GM21526 (cell line): ENCODE measurements at regions not wholly inside any gene's neighbourhood (a gene's known extent, or its start where the extent isn't known, plus 50 kb on each side); places are given as distances from the start of the nearest gene placed in this dataset.
"Not testable (repeated sequence)": the region's sequence is repeated elsewhere in the genome, so short reads cannot be mapped to it uniquely, and the experiment has no call there.

ENCODE experiments used
- ATAC-seq: cut with Tn5 transposase; IDR thresholded peaks from one replicate; pipeline ENCODE4 v1.9.1; 2021; ENCODE audit warnings: moderate library complexity; ENCODE audit not compliant: unreplicated experiment, low FRiP score

DNA sequence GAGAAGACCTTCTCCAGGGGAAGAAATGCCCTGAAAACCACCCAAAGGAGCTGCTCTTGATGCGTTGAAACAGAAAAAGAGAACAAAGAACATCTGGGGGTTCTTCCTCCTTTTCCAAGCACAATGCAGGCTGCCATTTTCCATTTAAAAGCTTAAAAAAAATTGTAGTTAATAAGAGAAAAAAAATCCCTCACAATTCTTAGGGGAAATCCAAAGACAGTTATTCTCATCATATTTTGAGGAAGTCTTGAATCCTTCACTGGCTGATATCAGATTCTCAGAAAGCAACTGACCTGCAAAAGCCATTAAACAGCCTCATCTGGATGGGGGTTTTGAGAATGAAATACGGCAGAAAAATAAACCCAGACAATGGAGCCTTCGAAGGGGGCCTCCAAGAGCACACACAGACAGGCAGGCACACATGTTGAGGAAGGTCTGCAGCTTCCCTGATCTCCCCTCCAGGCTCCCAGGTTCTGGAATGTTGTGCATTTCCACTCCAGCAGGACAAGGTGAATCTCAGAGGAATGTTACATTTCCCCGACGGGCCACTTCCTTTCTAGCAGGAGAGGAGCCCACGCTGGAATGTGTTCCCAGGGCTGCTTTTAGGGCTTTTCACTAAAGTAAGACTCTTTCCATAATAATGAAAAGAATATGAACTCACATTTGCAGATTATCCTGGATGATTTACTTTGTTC lies 159.4 kb upstream of the S1PR3 start:
- ATAC-seq = no peak

- ATAC-seq = no peak
Measured at GRCh38 chr9:88833946-88834345, 157.3 kb upstream of the S1PR3 start.

DNA sequence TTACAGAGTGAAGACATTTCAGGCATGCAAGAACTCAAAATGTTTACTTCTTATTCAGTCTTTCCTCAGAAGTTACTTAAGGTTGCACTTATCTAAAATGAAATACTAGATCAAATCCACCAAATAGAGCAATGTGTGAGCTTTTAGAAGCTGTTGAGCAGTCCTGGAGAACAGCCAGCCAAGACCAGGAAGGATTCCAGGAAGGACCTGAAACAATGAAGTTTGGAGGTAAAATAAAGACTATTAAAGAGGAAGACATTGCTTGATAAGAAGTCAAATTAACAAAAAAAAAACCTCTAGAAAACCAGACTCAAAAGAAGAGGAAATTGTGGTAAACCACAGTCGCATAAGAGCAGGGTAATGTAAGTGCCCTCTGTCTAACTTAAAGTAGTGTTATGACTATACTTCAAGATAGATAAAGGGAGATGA lies 156.2 kb upstream of the S1PR3 start:
- peak; percentile 72 for ATAC-seq

GRCh38 chr9:88835772-88836171 lies 155.5 kb upstream of the S1PR3 start:
- no peak for ATAC-seq

GRCh38 chr9:88837731-88838130 lies 153.5 kb upstream of the S1PR3 start:
- no peak for ATAC-seq

DNA sequence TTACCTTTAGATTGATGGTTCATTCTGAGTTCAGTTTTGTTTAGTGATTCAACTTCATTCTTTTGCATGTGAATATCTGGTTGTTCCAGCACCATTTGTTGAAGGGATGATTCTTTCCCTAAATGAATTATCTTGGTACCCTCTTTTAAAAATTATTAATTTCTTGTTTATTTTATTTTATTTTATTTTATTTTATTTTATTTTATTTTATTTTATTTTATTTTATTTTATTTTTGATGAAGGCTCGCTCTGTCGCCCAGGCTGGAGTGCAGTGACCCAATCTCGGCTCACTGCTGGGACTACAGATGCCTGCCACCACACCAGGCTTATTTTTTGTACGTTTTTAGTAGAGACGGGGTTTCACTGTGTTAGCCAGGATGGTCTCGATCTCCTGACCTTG lies 141.4 kb upstream of the S1PR3 start:
- not testable (repeated sequence) for ATAC-seq

DNA sequence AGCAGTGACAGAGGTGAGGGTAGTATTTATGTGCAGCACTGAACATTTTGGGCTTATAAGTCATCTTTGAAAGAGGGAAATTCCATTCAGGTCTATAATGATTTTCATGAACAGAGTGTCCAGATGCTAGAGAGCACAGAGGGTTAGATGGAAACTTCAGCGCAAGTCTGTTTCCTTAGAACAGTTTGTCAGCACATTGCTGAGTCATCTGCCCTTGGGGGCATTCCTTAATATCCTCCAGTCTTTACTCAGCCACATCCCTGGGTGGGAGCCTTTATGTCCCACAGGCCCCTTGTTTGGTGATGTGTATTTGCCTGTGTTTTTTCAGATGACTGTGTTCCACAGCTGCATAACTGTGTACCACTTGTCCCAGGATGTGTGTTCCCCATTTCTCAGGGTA lies 138.5 kb upstream of the S1PR3 start:
- no peak for ATAC-seq

DNA sequence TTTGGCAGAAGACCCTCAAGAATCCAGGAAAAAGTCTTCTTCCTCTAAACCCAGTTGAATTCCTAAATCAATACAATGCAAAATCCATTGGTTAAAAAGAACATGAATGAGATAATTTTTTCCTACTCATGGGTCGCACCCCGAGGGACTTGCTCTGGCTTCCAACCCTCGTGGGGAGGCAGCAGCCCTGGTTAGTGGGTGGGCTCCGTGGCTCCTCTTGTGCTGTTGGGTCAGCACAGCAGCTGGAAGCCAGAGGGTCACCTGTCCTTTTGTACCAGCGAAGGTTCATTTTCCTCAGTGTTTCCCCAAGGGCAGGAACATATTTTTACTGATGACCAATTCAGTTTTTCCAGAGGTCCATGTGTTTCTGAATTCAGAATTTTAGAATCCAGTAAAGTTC lies 120.6 kb upstream of the S1PR3 start:
- no peak for ATAC-seq

GRCh38 chr9:88871669-88872068 lies 119.6 kb upstream of the S1PR3 start:
- no peak for ATAC-seq

GRCh38 chr9:88872192-88872946 lies 118.9 kb upstream of the S1PR3 start:
- no peak for ATAC-seq

- no peak for ATAC-seq
Measured at GRCh38 chr9:88873635-88874034, 117.6 kb upstream of the S1PR3 start.

GRCh38 chr9:88874391-88874790 lies 116.9 kb upstream of the S1PR3 start:
- ATAC-seq = no peak

- no peak for ATAC-seq
Measured at GRCh38 chr9:88875400-88876120, 115.7 kb upstream of the S1PR3 start.

DNA sequence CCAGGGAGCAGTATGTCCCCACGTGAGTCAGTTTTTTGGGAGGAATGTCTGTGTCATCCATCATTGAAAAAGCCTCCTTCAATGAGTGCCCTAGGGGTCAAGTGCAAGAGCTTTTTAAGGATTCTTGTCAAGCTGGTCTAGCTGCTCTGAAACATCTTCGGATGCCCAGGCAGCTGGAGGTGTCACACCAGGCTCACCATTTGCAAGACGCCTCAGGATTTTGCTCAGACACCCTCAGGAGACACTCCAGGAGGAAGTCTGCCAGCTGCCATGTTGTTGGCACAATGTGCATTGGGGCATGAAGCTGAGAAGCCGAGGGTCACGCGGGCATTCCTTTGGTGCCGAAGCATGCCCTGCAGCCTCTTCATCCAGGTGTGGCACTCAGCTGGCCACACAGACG lies 111.1 kb upstream of the S1PR3 start:
- ATAC-seq = no peak

DNA sequence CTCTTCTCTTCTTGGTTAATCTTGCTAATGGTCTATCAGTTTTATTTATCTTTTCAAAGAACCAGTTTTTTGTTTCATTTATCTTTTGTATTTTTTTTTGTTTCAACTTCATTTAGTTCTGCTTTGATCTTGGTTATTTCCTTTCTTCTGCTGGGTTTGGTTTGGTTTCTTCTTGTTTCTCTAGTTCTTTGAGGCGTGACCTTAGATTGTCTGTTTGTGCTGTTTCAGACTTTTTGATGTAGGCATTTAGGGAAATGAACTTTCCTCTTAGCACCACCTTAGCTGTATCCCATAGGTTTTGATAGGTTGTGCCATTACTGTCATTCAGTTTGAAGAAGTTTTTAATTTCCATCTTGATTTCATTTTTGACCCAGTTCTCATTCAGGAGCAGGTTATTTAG lies 107.0 kb upstream of the S1PR3 start:
- not testable (repeated sequence) for ATAC-seq

DNA sequence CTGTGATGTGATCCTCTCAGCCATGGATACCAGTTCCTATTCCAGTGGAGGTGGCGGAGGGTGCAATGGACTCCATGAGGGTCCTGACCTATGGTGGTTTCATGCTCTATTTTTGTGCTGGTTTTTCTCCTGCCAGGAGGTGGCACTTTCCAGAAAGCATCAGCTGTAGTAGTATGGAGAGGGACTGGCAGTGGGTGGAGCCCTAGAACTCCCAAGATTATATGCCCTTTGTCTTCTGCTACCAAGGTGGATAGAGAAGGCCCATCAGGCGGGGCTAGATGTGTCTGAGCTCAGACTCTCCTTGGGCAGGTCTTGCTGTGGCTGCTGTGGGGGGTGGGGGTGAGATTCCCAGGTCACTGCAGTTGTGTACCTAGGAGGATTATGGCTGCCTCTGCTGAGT lies 104.5 kb upstream of the S1PR3 start:
- ATAC-seq = not testable (repeated sequence)

DNA sequence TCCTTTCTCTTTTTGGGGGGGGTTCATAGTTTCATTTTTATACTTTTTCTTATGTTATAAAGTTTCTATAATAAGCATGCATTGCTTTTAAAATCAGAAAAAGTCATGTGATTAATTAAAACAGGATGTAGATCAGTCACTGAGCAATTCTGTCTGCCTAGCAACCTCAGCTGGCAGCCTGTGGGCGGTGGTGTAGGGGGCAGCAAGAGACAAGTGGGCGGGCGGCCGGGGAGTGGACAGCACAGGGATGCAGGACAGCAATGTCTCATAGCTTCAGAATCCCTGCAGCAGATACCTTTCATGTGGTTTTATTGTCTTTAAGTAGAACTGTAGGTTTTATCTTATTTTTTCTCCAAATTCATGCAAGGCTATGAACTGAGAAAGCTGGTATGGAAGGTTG lies 101.9 kb upstream of the S1PR3 start:
- ATAC-seq = no peak

- ATAC-seq = no peak
Measured at GRCh38 chr9:88890546-88890945, 100.7 kb upstream of the S1PR3 start.

- ATAC-seq = no peak
Measured at GRCh38 chr9:88891040-88891439, 100.2 kb upstream of the S1PR3 start.

- ATAC-seq = no peak
Measured at GRCh38 chr9:88892724-88893123, 98.5 kb upstream of the S1PR3 start.

GRCh38 chr9:88897081-88897480 lies 94.2 kb upstream of the S1PR3 start:
- ATAC-seq = no peak
